ENCODE measurements at regions not wholly inside any gene's neighbourhood (a gene's known extent, or its start where the extent isn't known, plus 50 kb on each side); places are given as distances from the start of the nearest gene placed in this dataset.

GRCh38 chr12:78384541-78384940 is 480.0 kb upstream of the SYT1 start:
- TF ChIP-seq, protein P1, sequence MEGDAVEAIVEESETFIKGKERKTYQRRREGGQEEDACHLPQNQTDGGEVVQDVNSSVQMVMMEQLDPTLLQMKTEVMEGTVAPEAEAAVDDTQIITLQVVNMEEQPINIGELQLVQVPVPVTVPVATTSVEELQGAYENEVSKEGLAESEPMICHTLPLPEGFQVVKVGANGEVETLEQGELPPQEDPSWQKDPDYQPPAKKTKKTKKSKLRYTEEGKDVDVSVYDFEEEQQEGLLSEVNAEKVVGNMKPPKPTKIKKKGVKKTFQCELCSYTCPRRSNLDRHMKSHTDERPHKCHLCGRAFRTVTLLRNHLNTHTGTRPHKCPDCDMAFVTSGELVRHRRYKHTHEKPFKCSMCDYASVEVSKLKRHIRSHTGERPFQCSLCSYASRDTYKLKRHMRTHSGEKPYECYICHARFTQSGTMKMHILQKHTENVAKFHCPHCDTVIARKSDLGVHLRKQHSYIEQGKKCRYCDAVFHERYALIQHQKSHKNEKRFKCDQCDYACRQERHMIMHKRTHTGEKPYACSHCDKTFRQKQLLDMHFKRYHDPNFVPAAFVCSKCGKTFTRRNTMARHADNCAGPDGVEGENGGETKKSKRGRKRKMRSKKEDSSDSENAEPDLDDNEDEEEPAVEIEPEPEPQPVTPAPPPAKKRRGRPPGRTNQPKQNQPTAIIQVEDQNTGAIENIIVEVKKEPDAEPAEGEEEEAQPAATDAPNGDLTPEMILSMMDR (IDR thresholded peaks at IDR 0.05) = no peak

DNA sequence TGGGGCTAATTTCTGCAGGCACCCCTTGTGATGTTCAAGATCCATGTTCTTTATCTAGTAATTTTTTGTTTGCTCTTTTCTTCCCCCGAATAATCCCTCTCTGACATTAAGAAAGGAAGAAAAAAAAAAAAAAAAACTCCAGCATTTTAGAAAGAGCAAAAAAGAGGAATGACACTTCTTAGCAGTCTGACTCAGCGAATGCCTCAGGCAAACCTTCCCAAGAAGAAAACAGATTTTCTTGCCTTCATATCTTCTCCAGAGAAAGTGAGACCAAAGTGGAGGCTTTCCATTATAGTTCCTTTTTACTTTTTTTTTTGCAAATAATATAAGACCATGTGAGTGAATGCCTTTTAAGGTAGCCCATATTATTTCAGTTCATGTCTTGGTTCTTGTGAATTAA is 479.0 kb upstream of the SYT1 start:
- TF ChIP-seq, protein P1 (IDR thresholded peaks at IDR 0.05) = no peak

- TF ChIP-seq, protein P1 (IDR thresholded peaks at IDR 0.05) = no peak
Observed at GRCh38 chr12:78386871-78387270, 477.7 kb upstream of the SYT1 start.

DNA sequence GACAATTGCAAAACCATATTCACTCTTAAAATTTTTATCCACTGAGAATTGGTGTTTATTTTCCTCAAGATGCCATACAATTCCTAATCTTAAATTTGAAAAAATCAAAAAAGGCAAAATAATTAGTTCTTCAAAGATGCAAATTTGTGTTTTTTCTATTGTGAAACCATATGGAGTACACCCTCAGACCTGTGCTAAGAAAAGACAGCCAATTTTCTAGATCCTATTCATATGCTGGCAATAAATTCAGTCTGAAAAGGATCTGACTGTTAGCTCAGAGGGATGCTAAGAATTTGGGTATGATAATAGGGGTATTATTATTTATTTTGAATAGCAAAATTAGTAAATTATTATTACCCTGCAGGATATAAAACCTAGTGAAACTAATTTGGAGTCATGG is 476.9 kb upstream of the SYT1 start:
- TF ChIP-seq, protein P1 (IDR thresholded peaks at IDR 0.05) = no peak

DNA sequence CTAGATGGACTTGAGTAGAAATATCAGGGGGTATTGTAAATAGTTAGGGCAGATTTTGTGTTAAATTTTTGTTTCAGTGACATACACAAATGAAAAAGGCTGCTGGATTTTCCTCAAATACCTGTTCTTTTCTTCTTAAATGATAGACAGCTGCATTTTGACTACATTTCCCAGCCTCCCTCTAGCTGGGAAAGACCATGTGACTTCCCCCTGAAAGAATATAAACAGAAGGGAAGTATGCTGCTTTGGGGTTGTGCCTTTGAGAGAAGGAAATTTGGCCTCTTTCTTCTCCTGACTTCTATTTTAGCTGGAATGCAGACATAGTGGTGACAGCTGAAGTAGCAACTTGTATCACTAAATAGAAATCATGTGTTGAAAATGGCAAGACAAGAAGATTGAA is 476.1 kb upstream of the SYT1 start:
- TF ChIP-seq, protein P1 (IDR thresholded peaks at IDR 0.05) = no peak

DNA sequence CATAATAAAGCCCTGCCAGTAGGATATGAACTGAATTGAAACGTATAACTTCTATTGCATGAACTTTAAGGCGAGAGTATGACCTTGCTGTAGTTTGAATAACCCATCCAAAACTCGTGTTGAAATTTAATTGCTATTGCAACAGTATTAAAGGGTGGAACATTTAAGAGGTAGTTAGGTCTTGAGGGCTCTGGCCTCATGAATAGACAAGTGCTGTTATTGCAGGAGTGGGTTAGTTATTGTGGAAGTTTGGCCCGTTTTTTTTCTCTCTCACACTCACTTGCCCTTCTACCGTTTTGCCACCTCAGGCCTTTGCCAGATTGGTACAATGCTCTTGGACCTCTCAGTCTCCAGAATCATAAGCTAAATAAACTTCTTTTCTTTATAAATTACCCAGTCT is 473.7 kb upstream of the SYT1 start:
- TF ChIP-seq, protein P1 (IDR thresholded peaks at IDR 0.05) = no peak

DNA sequence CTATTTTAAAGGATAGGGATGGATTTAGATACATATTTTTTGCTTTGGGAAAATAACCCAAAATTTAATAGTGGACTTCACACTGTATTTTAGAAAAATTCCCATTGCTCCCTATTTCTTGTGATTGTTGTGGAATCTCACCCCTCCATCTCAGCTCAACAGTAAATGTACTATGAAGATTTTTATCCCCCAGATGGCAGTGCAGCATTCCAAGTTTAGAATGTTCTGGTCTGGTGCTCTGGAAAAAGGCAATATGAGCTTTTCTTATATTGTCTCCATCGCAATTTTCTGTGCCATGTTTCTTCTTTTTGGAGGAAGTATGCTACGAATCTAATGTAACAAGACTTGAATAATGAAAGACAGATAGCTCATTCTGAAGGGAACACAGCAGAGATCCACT is 471.7 kb upstream of the SYT1 start:
- TF ChIP-seq, protein P1 (IDR thresholded peaks at IDR 0.05) = peak; percentile 44; the same call in 1 of the 2 replicates

DNA sequence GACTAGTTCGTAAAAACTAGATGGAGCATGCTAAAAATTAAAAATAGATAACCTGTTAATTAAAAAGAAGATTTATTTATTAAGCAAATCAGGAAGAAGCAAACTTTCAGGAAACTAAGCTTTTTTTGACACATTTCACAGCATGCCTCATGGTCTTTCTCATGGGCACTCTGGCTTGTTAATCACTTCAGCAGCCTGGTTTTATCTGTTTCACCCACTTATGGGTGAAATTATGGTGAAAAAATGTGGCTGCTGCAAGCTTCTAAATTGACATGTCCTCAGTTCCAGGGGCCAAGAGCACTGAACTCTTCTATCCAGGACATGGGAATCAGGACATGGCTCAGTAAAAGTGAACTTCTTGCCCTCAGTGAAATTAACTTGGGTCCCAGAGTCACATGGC is 468.6 kb upstream of the SYT1 start:
- TF ChIP-seq, protein P1 (IDR thresholded peaks at IDR 0.05) = no peak

All from LNCAP (cell line).